ENCODE measurements at regions not wholly inside any gene's neighbourhood (a gene's known extent, or its start where the extent isn't known, plus 50 kb on each side); places are given as distances from the start of the nearest gene placed in this dataset.

- H3K36me3 ChIP-seq (ENCODE audit: insufficient read depth, low read length) = no peaks in the 10 kb centered on the region
- no peak overlapping the region for H3K4me2 ChIP-seq (ENCODE audit: insufficient read depth, low read length)
- H3K4me3 ChIP-seq (ENCODE audit: insufficient read depth, low read length) = no peak overlapping the region
- no peaks in the 10 kb centered on the region for H3K4me1 ChIP-seq (ENCODE audit: insufficient read depth, low read length)
- H2AFZ ChIP-seq (ENCODE audit: low read length) = no peak overlapping the region
- no peak overlapping the region for H3K27ac ChIP-seq (ENCODE audit: low read depth, low read length)
- no peaks in the 10 kb centered on the region for H3K27me3 ChIP-seq (ENCODE audit: insufficient read depth, low read length)
- H3K9me3 ChIP-seq (ENCODE audit: low read depth, low read length) = no peaks in the 10 kb centered on the region
- no peaks in the 10 kb centered on the region for H3K79me2 ChIP-seq (ENCODE audit: insufficient read depth, low read length)
- TF ChIP-seq CTCF (IDR thresholded peaks at IDR 0.05; ENCODE audit: extremely low read depth, low read depth, low read length) = no peak
- DNase-seq (ENCODE audit: insufficient read length, low spot score, missing footprints) = no peak
- H4K20me1 ChIP-seq (ENCODE audit: insufficient read depth, low read length) = no peaks in the 10 kb centered on the region
These were observed 1110.7 kb upstream of the B3GALT2 start for GRCh38 chr1:194297094-194297493.

DNA sequence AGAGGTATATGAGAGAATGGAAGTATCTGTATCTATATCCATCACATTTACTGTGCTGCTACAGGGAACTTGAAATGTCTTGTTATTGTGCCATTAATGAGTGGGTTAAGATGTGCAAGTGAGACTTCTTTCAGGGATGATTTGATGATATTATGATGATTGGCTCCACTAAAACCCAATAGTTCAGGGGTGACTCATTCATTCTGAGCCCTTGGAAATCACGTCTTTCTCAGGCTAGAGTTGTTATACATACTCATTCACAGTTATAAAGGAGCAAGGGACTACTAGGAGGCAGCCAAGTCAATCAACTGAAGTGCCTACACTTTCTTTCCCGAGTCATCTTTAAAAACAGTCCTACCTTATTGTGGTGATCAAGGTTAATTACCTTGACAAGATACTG is 1109.8 kb upstream of the B3GALT2 start:
- DNase-seq (ENCODE audit: insufficient read length, low spot score, missing footprints) = no peak
- no peak overlapping the region for H3K4me3 ChIP-seq (ENCODE audit: insufficient read depth, low read length)
- no peak overlapping the region for H3K4me2 ChIP-seq (ENCODE audit: insufficient read depth, low read length)
- no peaks in the 10 kb centered on the region for H3K4me1 ChIP-seq (ENCODE audit: insufficient read depth, low read length)
- no peaks in the 10 kb centered on the region for H3K27me3 ChIP-seq (ENCODE audit: insufficient read depth, low read length)
- H3K9me3 ChIP-seq (ENCODE audit: low read depth, low read length) = no peaks in the 10 kb centered on the region
- H3K27ac ChIP-seq (ENCODE audit: low read depth, low read length) = no peak overlapping the region
- H2AFZ ChIP-seq (ENCODE audit: low read length) = no peak overlapping the region
- TF ChIP-seq CTCF (IDR thresholded peaks at IDR 0.05; ENCODE audit: extremely low read depth, low read depth, low read length) = no peak
- H3K79me2 ChIP-seq (ENCODE audit: insufficient read depth, low read length) = no peaks in the 10 kb centered on the region
- H4K20me1 ChIP-seq (ENCODE audit: insufficient read depth, low read length) = no peaks in the 10 kb centered on the region
- H3K36me3 ChIP-seq (ENCODE audit: insufficient read depth, low read length) = no peaks in the 10 kb centered on the region

- no peak for TF ChIP-seq CTCF (IDR thresholded peaks at IDR 0.05; ENCODE audit: extremely low read depth, low read depth, low read length)
- Histone ChIP-seq H3K4me3 (ENCODE audit: insufficient read depth, low read length) (no peak overlapping the region), H3K79me2 (ENCODE audit: insufficient read depth, low read length) (no peaks in the 10 kb centered on the region), H3K36me3 (ENCODE audit: insufficient read depth, low read length) (no peaks in the 10 kb centered on the region), H3K4me1 (ENCODE audit: insufficient read depth, low read length) (no peaks in the 10 kb centered on the region), H3K4me2 (ENCODE audit: insufficient read depth, low read length) (no peak overlapping the region), H3K27ac (ENCODE audit: low read depth, low read length) (no peak overlapping the region), H2AFZ (ENCODE audit: low read length) (no peak overlapping the region), H4K20me1 (ENCODE audit: insufficient read depth, low read length) (no peaks in the 10 kb centered on the region), H3K9me3 (ENCODE audit: low read depth, low read length) (no peaks in the 10 kb centered on the region), H3K27me3 (ENCODE audit: insufficient read depth, low read length) (no peaks in the 10 kb centered on the region)
- no peak for DNase-seq (ENCODE audit: insufficient read length, low spot score, missing footprints)
These were observed 1109.3 kb upstream of the B3GALT2 start for GRCh38 chr1:194295685-194296084.

DNA sequence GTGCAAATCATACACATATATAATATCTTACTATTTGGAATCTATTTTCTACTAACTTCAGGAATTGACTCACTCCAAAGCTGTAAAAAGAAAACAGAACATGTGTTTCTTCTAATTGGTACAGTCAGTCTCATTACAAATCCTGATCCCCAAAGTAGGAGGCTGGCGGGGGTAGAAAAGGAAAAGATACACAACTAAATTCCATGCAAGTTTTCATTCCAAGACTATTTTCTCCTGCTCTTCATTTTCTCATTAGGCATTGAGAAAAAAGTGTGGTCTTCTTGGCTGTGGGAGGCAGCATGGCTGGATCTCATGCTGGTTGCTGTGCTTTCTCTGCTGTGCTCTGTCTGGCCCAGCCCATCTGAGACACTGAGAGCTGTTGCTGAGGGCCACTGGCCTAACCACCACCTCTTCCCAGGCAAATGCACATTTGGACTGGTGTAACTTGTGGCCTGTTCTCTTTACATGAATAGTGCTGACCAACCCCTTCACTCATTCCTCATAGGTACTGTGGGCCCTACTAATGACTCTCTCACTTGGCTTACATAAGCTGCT is 1107.5 kb upstream of the B3GALT2 start:
- H3K79me2 ChIP-seq (ENCODE audit: insufficient read depth, low read length) = no peaks in the 10 kb centered on the region
- H3K27me3 ChIP-seq (ENCODE audit: insufficient read depth, low read length) = no peaks in the 10 kb centered on the region
- no peak overlapping the region for H3K4me3 ChIP-seq (ENCODE audit: insufficient read depth, low read length)
- H3K27ac ChIP-seq (ENCODE audit: low read depth, low read length) = no peak overlapping the region
- H3K4me2 ChIP-seq (ENCODE audit: insufficient read depth, low read length) = no peak overlapping the region
- H3K4me1 ChIP-seq (ENCODE audit: insufficient read depth, low read length) = no peaks in the 10 kb centered on the region
- no peak overlapping the region for H2AFZ ChIP-seq (ENCODE audit: low read length)
- H4K20me1 ChIP-seq (ENCODE audit: insufficient read depth, low read length) = no peaks in the 10 kb centered on the region
- TF ChIP-seq CTCF (IDR thresholded peaks at IDR 0.05; ENCODE audit: extremely low read depth, low read depth, low read length) = no peak
- no peaks in the 10 kb centered on the region for H3K9me3 ChIP-seq (ENCODE audit: low read depth, low read length)
- H3K36me3 ChIP-seq (ENCODE audit: insufficient read depth, low read length) = no peaks in the 10 kb centered on the region
- no peak for DNase-seq (ENCODE audit: insufficient read length, low spot score, missing footprints)

Measured in osteoblast (primary cell).